ENCODE measurements at regions not wholly inside any gene's neighbourhood (a gene's known extent, or its start where the extent isn't known, plus 50 kb on each side); places are given as distances from the start of the nearest gene placed in this dataset.

DNA sequence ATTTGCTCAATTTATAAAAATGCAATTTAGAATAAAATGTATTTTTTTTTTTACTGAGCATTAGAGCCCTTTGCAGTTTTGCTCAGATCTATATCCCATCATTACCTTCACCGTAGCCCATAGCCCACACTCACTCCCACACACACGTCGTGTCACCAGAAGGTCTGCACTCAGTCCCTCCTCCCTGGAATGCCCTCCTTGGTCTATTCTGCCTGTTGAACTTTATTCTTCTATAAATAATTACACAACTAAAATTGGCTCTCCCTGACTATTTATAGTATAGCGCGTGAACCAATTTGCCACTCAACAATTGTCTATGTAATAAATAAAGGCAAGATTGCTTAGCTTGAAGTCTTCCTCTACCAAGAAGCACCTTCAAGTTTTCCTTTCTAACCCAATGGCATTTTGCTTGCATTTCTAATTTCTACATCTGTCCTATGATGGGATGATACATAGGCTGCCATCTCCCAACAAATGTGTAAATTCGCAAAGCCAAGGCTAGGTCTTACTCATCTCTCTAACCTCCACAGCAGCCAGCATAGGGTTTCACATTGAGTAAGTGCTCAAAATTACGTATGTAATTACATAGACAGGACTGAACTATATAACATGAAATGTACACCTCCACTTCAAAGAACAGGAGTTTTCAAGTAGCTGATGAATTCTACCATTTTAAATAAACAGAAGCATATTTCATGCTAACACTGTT, 172.0 kb upstream of the HES1 start:
- Histone ChIP-seq H4K91ac (ENCODE audit: insufficient read length, low read depth, low read length) (no peak overlapping the region), H3K4me1 (ENCODE audit: insufficient read depth, low read length) (no peaks in the 10 kb centered on the region), H3K9ac (ENCODE audit: extremely low read depth, insufficient read length, low read length) (no peak overlapping the region), H4K8ac (replicated peaks; ENCODE audit: insufficient read length, low read depth, low read length) (no peak overlapping the region), H2BK120ac (ENCODE audit: low read depth, low read length, poor library complexity, severe bottlenecking) (no peak overlapping the region), H2BK20ac (ENCODE audit: low read depth, low read length, poor library complexity, severe bottlenecking) (no peak overlapping the region), H3T11ph (ENCODE audit: low read length) (no peak overlapping the region), H2AFZ (ENCODE audit: low read length) (no peak overlapping the region), H4K5ac (ENCODE audit: insufficient read length, low read depth, low read length) (no peak overlapping the region), H3K4ac (ENCODE audit: low read depth, low read length) (no peak overlapping the region), H2BK15ac (ENCODE audit: low read depth, low read length) (no peak overlapping the region), H2BK12ac (ENCODE audit: insufficient read length, low read depth, low read length) (no peak overlapping the region), H3K56ac (ENCODE audit: insufficient read length, low read depth, low read length) (no peak overlapping the region), H3K14ac (ENCODE audit: insufficient read depth, low read length) (no peak overlapping the region), H3K27me3 (ENCODE audit: insufficient read depth, low read length) (peaks cover 35% of the 10 kb centered on the region; the same call in 1 of the 2 replicates), H2BK5ac (ENCODE audit: insufficient read length, low read length) (no peak overlapping the region), H3K18ac (ENCODE audit: insufficient read length, low read depth, low read length) (no peak overlapping the region), H4K20me1 (ENCODE audit: control insufficient read depth, insufficient read depth, insufficient read length) (no peaks in the 10 kb centered on the region), H3K23me2 (ENCODE audit: insufficient read length, low read depth, low read length, poor library complexity, severe bottlenecking) (no peaks in the 10 kb centered on the region), H3K27ac (ENCODE audit: insufficient read length, low read depth, low read length) (no peak overlapping the region), H3K4me2 (ENCODE audit: insufficient read depth, insufficient read length, low read length) (no peak overlapping the region), H3K9me3 (ENCODE audit: control insufficient read depth, low read depth, low read length) (no peaks in the 10 kb centered on the region), H3K79me1 (ENCODE audit: insufficient read depth, low read depth, low read length, poor library complexity, severe bottlenecking) (no peaks in the 10 kb centered on the region), H3K23ac (ENCODE audit: insufficient read length, low read depth, low read length) (no peak overlapping the region), H3K79me2 (ENCODE audit: insufficient read depth, low read length) (no peaks in the 10 kb centered on the region), H2AK5ac (ENCODE audit: insufficient read length, low read length) (no peak overlapping the region)
- peaks cover 19 to 27% of the 10 kb centered on the region in 2 experiments for H3K4me1 Mint-ChIP-seq
- H3K4me3 Mint-ChIP-seq = no peak overlapping the region
- H3K36me3 Mint-ChIP-seq (ENCODE audit: insufficient read depth in 1 of 3, low read depth in 3 of 3) = no peaks in the 10 kb centered on the region
- no peaks in the 10 kb centered on the region; a peak in 2 of 5 replicates for H3K9me3 Mint-ChIP-seq
- WGBS (ENCODE audit: extremely low coverage, insufficient read length, low lambda C conversion rate) = no CpG with 5 or more reads among the region's 7 CpGs
- no peak overlapping the region for H3K27ac Mint-ChIP-seq
- no peak for DNase-seq
- peaks cover 75% of the 10 kb centered on the region for H3K27me3 Mint-ChIP-seq (ENCODE audit: low read depth)
- TF ChIP-seq, protein P1, sequence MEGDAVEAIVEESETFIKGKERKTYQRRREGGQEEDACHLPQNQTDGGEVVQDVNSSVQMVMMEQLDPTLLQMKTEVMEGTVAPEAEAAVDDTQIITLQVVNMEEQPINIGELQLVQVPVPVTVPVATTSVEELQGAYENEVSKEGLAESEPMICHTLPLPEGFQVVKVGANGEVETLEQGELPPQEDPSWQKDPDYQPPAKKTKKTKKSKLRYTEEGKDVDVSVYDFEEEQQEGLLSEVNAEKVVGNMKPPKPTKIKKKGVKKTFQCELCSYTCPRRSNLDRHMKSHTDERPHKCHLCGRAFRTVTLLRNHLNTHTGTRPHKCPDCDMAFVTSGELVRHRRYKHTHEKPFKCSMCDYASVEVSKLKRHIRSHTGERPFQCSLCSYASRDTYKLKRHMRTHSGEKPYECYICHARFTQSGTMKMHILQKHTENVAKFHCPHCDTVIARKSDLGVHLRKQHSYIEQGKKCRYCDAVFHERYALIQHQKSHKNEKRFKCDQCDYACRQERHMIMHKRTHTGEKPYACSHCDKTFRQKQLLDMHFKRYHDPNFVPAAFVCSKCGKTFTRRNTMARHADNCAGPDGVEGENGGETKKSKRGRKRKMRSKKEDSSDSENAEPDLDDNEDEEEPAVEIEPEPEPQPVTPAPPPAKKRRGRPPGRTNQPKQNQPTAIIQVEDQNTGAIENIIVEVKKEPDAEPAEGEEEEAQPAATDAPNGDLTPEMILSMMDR (conservative IDR thresholded peaks at IDR 0.05) = no peak

All from H9 (cell line).